Stimulated activated naive B cell treated with anti-CD40 and anti-IgM and Interleukin-4, amounts not matched to agents 10 μg/mL and 1 μg/mL and 100 μg/mL, for 72 hours (primary cell): ENCODE measurements at regions not wholly inside any gene's neighbourhood (a gene's known extent, or its start where the extent isn't known, plus 50 kb on each side); places are given as distances from the start of the nearest gene placed in this dataset.

Source experiments
- ATAC-seq, 2 donors: fragments of 150-1000 bp; cut with Tn5 transposase; replicated peaks; 2 replicates each; pipeline ENCODE4 v1.10.0; 2021; ENCODE audit warnings: moderate library complexity in 1 of 2
- DNase-seq: peaks from one replicate; pipeline ENCODE4 v3.0.0; 2021
- H3K27ac Mint-ChIP-seq: one replicate; pipeline ENCODE4 v1.8.0; 2022; ENCODE audit warnings: mild to moderate bottlenecking, mixed read lengths
- H3K27me3 Mint-ChIP-seq, 2 donors: one replicate each; pipeline ENCODE4 v1.8.0; 2022; ENCODE audit warnings: mixed read lengths in 2 of 2
- H3K36me3 Mint-ChIP-seq, 2 donors: one replicate each; pipeline ENCODE4 v1.8.0; 2022; ENCODE audit warnings: mixed read lengths in 2 of 2, mild to moderate bottlenecking in 1 of 2
- H3K4me1 Mint-ChIP-seq, 2 donors: one replicate each; pipeline ENCODE4 v1.8.0; 2022; ENCODE audit warnings: mixed read lengths in 2 of 2, mild to moderate bottlenecking in 1 of 2
- H3K4me3 Mint-ChIP-seq, 2 donors: one replicate each; pipeline ENCODE4 v1.8.0; 2022; ENCODE audit warnings: mild to moderate bottlenecking in 2 of 2, mixed read lengths in 2 of 2, moderate library complexity in 1 of 2
- H3K9me3 Mint-ChIP-seq, 2 donors: one replicate each; pipeline ENCODE4 v1.8.0; 2022; ENCODE audit warnings: mixed read lengths in 2 of 2, mild to moderate bottlenecking in 1 of 2

GRCh38 chr20:11716239-11716944, 201.3 kb upstream of the BTBD3 start:
- Mint-ChIP-seq H3K27me3 (no peaks in the 10 kb centered on the region), H3K9me3 (no peaks in the 10 kb centered on the region), H3K4me1 (peaks cover 4 to 7% of the 10 kb centered on the region in 2 donors), H3K27ac (no peak overlapping the region), H3K36me3 (no peaks in the 10 kb centered on the region), H3K4me3 (no peak overlapping the region)
- ATAC-seq (peak; percentile 75 to 85), DNase-seq (peak; percentile 5)

- Mint-ChIP-seq H3K9me3 (no peaks in the 10 kb centered on the region), H3K36me3 (no peaks in the 10 kb centered on the region), H3K4me3 (no peak overlapping the region), H3K27ac (no peak overlapping the region), H3K27me3 (no peaks in the 10 kb centered on the region), H3K4me1 (peaks cover 4 to 7% of the 10 kb centered on the region in 2 donors)
- ATAC-seq (no peak), DNase-seq (no peak)
These were observed 200.8 kb upstream of the BTBD3 start for GRCh38 chr20:11716945-11717248.

GRCh38 chr20:11717562-11717961, 200.1 kb upstream of the BTBD3 start:
- ATAC-seq, result no peak
- Mint-ChIP-seq H3K4me3 (no peak overlapping the region), H3K27me3 (no peaks in the 10 kb centered on the region), H3K27ac (no peak overlapping the region), H3K9me3 (no peaks in the 10 kb centered on the region), H3K4me1 (peaks cover 4 to 7% of the 10 kb centered on the region in 2 donors), H3K36me3 (no peaks in the 10 kb centered on the region)
- no peak for DNase-seq

GRCh38 chr20:11718474-11719094, 199.1 kb upstream of the BTBD3 start:
- peaks cover 4 to 7% of the 10 kb centered on the region in 2 donors for H3K4me1 Mint-ChIP-seq
- H3K4me3 Mint-ChIP-seq, result no peak overlapping the region
- no peaks in the 10 kb centered on the region for H3K36me3 Mint-ChIP-seq
- no peaks in the 10 kb centered on the region for H3K9me3 Mint-ChIP-seq
- H3K27ac Mint-ChIP-seq, result no peak overlapping the region
- H3K27me3 Mint-ChIP-seq, result no peaks in the 10 kb centered on the region
- ATAC-seq, result no peak
- DNase-seq, result no peak

GRCh38 chr20:11719153-11719552, 198.5 kb upstream of the BTBD3 start:
- no peaks in the 10 kb centered on the region for H3K36me3 Mint-ChIP-seq
- ATAC-seq, result no peak
- peaks cover 4 to 7% of the 10 kb centered on the region in 2 donors for H3K4me1 Mint-ChIP-seq

GRCh38 chr20:11721411-11721810, 196.3 kb upstream of the BTBD3 start:
- H3K4me3 Mint-ChIP-seq, result no peak overlapping the region
- no peak overlapping the region for H3K27ac Mint-ChIP-seq
- H3K4me1 Mint-ChIP-seq, result peaks cover 2% of the 10 kb centered on the region in 2 donors
- no peaks in the 10 kb centered on the region for H3K36me3 Mint-ChIP-seq
- ATAC-seq (no peak), DNase-seq (no peak)
- no peaks in the 10 kb centered on the region for H3K9me3 Mint-ChIP-seq
- H3K27me3 Mint-ChIP-seq, result no peaks in the 10 kb centered on the region

More at GRCh38 chr20:11719153-11719552, 198.5 kb upstream of the BTBD3 start:
- Mint-ChIP-seq H3K27me3 (no peaks in the 10 kb centered on the region), H3K9me3 (no peaks in the 10 kb centered on the region), H3K27ac (no peak overlapping the region), H3K4me3 (no peak overlapping the region)
- no peak for DNase-seq

GRCh38 chr20:11724097-11724496, 193.6 kb upstream of the BTBD3 start:
- H3K4me1 Mint-ChIP-seq, result peaks cover 0 to 2% of the 10 kb centered on the region in 2 donors
- H3K27ac Mint-ChIP-seq, result no peak overlapping the region
- H3K9me3 Mint-ChIP-seq, result no peaks in the 10 kb centered on the region

GRCh38 chr20:11726026-11726425, 191.7 kb upstream of the BTBD3 start:
- no peak overlapping the region for H3K4me3 Mint-ChIP-seq
- H3K27me3 Mint-ChIP-seq, result no peaks in the 10 kb centered on the region
- peaks cover 0 to 2% of the 10 kb centered on the region in 2 donors for H3K4me1 Mint-ChIP-seq
- DNase-seq (no peak), ATAC-seq (peak; percentile 44 to 45)
- peaks cover 0 to 6% of the 10 kb centered on the region in 2 donors for H3K9me3 Mint-ChIP-seq
- H3K36me3 Mint-ChIP-seq, result no peaks in the 10 kb centered on the region
- no peak overlapping the region for H3K27ac Mint-ChIP-seq

More at GRCh38 chr20:11724097-11724496, 193.6 kb upstream of the BTBD3 start:
- DNase-seq, result no peak
- Mint-ChIP-seq H3K4me3 (no peak overlapping the region), H3K27me3 (no peaks in the 10 kb centered on the region), H3K36me3 (no peaks in the 10 kb centered on the region)
- no peak for ATAC-seq

GRCh38 chr20:11727708-11728107, 190.0 kb upstream of the BTBD3 start:
- no peak for DNase-seq
- Mint-ChIP-seq H3K9me3 (peaks cover 6 to 7% of the 10 kb centered on the region in 2 donors), H3K36me3 (no peaks in the 10 kb centered on the region), H3K27me3 (no peaks in the 10 kb centered on the region), H3K4me1 (peaks cover 0 to 2% of the 10 kb centered on the region in 2 donors), H3K27ac (no peak overlapping the region), H3K4me3 (no peak overlapping the region)
- ATAC-seq, result no peak

GRCh38 chr20:11728937-11729336, 188.8 kb upstream of the BTBD3 start:
- Mint-ChIP-seq H3K9me3 (peaks cover 8 to 10% of the 10 kb centered on the region in 2 donors), H3K27ac (no peak overlapping the region)

GRCh38 chr20:11729806-11730205, 187.9 kb upstream of the BTBD3 start:
- Mint-ChIP-seq H3K4me1 (peaks cover 0 to 2% of the 10 kb centered on the region in 2 donors), H3K4me3 (no peak overlapping the region), H3K27ac (no peak overlapping the region), H3K27me3 (no peaks in the 10 kb centered on the region), H3K36me3 (no peaks in the 10 kb centered on the region), H3K9me3 (peaks cover 8 to 10% of the 10 kb centered on the region in 2 donors)
- ATAC-seq, result no peak
- DNase-seq, result no peak

More at GRCh38 chr20:11728937-11729336, 188.8 kb upstream of the BTBD3 start:
- ATAC-seq (no peak), DNase-seq (no peak)
- no peak overlapping the region for H3K4me3 Mint-ChIP-seq
- no peaks in the 10 kb centered on the region for H3K36me3 Mint-ChIP-seq
- no peaks in the 10 kb centered on the region for H3K27me3 Mint-ChIP-seq
- peaks cover 0 to 2% of the 10 kb centered on the region in 2 donors for H3K4me1 Mint-ChIP-seq

GRCh38 chr20:11734431-11734830, 183.3 kb upstream of the BTBD3 start:
- H3K36me3 Mint-ChIP-seq, result peaks cover 0 to 2% of the 10 kb centered on the region in 2 donors
- no peak overlapping the region for H3K27ac Mint-ChIP-seq
- no peak for DNase-seq
- no peak overlapping the region for H3K4me3 Mint-ChIP-seq
- peaks cover 10 to 11% of the 10 kb centered on the region in 2 donors for H3K9me3 Mint-ChIP-seq
- peak; percentile 8 to 34 for ATAC-seq
- H3K4me1 Mint-ChIP-seq, result no peaks in the 10 kb centered on the region
- peaks cover 0 to 6% of the 10 kb centered on the region in 2 donors for H3K27me3 Mint-ChIP-seq

GRCh38 chr20:11738852-11739251, 178.8 kb upstream of the BTBD3 start:
- no peak for ATAC-seq
- no peak overlapping the region for H3K27ac Mint-ChIP-seq
- DNase-seq, result no peak
- H3K9me3 Mint-ChIP-seq, result peaks cover under 1 to 4% of the 10 kb centered on the region in 2 donors
- H3K4me3 Mint-ChIP-seq, result no peak overlapping the region
- peaks cover 0 to 2% of the 10 kb centered on the region in 2 donors for H3K36me3 Mint-ChIP-seq
- H3K27me3 Mint-ChIP-seq, result peaks cover 0 to 6% of the 10 kb centered on the region in 2 donors
- H3K4me1 Mint-ChIP-seq, result no peaks in the 10 kb centered on the region

GRCh38 chr20:11740975-11741374, 176.7 kb upstream of the BTBD3 start:
- H3K27me3 Mint-ChIP-seq, result peaks cover 0 to 3% of the 10 kb centered on the region in 2 donors
- peaks cover 0 to 2% of the 10 kb centered on the region in 2 donors for H3K36me3 Mint-ChIP-seq
- peaks cover 0 to 1% of the 10 kb centered on the region in 2 donors for H3K9me3 Mint-ChIP-seq
- no peak for DNase-seq
- H3K4me1 Mint-ChIP-seq, result no peaks in the 10 kb centered on the region
- no peak overlapping the region for H3K4me3 Mint-ChIP-seq
- no peak for ATAC-seq
- H3K27ac Mint-ChIP-seq, result no peak overlapping the region

GRCh38 chr20:11745145-11745544, 172.5 kb upstream of the BTBD3 start:
- no peaks in the 10 kb centered on the region for H3K36me3 Mint-ChIP-seq
- no peaks in the 10 kb centered on the region for H3K4me1 Mint-ChIP-seq
- H3K27ac Mint-ChIP-seq, result no peak overlapping the region
- ATAC-seq (no peak), DNase-seq (no peak)
- no peak overlapping the region for H3K4me3 Mint-ChIP-seq
- H3K9me3 Mint-ChIP-seq, result peaks cover 0 to 2% of the 10 kb centered on the region in 2 donors
- H3K27me3 Mint-ChIP-seq, result no peaks in the 10 kb centered on the region
